COLO829 (cell line): ENCODE measurements at regions not wholly inside any gene's neighbourhood (a gene's known extent, or its start where the extent isn't known, plus 50 kb on each side); places are given as distances from the start of the nearest gene placed in this dataset.
"Not testable (repeated sequence)": the region's sequence is repeated elsewhere in the genome, so short reads cannot be mapped to it uniquely, and the experiment has no call there.

Source experiments
- DNase-seq: peaks from one replicate; pipeline ENCODE4 v3.0.0; 2012; ENCODE audit warnings: low spot score

DNA sequence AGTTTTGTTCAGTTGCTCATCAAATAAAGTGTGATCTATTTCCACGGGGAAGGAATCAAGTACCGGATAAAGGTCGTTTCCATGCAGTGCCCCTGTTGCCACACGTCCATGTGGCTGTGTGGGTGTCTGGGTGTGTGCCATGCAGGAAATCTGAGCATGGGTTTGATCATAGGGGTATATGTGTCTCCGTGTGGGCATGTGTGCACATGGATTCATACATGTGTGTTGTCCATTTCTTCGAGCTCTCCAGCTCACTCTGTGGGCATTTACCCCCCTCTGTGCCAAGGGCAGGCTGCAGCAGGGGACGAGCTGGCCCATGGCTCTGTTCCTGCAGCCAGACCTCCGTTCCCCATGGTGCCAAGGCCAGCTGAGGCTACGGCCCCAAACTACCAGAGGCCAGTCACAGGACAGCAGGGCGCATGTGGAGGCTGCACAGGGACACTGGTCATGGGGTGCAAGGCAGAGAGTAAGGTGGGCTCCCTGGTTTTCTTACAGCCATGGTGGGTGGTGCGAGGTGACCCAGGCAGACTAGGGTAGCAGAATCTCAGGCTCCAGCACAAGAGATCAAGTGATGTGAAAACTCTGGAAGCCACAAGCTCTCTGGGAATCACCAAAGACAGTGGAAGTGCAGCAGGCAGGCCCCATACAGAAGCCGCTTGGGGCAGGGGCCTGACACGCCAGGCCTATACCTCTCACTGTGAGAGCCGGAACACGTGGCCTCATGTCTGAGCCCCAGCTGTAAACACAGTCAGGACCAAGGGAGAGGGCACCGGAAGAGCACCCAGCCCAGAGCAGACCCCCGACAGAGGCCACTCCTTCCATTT, 66.4 kb upstream of the RAB6C start:
- DNase-seq: no peak

GRCh38 chr2:129913695-129914495, 65.6 kb upstream of the RAB6C start:
- no peak for DNase-seq

- no peak for DNase-seq
These were observed 64.7 kb upstream of the RAB6C start for GRCh38 chr2:129914538-129915302.

DNA sequence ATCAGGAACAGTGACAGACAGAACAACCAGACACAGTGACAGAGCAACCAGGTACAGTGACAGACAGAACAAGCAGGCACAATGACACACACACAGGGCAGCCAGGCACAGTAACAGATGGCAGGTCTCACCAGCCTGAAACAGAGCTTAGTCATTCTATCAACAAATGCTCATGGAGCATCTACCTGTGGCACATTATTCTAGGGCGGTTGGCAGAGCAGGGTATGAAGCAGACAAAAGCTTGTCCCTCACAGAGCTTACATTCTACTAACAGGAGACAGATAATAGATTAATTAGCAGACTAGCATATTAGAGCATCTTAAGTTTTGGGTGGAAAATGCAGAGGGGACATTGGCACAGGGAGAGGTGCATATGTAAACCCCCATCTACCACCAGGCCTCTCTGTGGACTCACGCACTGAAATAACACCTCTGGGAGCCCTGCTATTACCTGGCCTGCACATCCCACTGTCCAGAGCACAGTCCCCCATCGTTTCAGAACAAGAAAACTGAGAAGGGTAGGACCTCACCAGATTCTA, 64.1 kb upstream of the RAB6C start:
- DNase-seq: no peak

GRCh38 chr2:129918604-129919003, 60.9 kb upstream of the RAB6C start:
- no peak for DNase-seq

DNA sequence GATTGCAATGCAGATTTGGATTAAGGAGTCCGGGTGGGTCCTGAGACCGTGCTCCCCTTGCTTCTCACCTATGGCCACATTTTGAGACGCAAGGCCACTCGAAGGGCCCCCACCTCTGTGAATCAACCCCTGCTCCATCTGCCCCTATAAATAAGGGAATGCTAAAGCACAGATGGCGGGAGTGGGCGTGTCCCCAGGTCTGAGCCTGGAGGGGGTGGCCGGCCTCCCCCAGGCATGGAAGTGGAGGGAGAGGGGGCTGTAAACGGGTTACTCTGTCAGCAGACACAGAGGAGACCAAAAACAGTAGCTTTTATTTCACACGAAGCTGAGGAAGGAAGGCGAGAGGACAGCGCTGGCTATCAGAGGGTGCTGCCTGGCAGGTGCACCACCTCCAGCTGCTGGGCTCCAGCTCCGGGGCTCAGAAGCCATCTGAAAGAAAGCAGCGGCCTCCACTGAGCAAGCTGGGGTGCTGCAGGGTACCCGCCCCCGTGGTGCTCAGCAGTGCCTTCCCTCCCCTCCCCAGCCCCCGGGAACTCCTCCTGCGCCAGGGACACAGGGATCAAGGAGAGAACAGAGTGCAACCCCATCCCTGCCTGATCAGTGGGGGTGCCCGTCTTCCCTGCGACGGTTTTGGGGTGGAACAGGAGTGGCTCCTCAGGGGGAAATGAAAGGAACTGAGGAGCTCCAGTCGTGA, 56.7 kb upstream of the RAB6C start:
- no peak for DNase-seq

DNA sequence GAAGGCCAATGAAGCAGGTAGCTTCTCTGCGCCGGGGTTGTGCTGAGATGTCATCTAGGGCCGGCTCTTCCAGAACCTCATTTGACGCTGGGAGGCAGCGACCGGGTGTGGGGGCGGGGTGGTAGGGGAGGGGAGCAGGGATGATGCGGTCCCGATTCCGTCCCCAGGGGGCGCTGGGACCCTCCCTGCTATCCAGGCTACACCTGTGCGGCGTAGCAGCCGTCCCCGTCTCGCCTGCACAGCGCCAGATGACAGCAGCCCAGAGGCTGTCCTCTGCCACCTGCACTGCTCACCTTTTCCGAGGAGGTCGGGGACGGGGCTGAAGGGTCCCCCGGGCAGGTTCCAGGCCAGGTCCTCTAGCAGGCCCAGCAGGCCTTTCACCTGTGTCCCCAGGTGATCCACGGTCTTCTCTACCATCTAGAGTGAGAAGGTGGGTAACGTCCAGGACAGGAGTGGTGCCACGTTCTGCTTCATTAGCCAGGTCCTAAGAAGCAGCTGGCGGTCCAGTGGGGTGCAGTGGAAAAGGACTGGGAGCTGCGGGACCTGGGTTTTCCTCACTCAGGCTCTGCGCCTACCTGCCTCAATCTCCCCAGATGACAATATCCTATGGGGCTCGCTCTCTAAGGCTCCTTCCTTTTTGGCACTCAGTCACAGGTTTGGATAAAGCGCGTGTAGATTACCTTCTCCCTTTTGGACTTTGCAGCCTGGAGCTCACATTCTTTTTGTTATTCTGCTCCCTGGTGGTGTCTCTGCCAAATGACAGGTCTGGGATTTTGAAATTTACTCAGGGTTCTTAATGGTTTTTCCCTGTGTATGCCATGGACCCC, 56.0 kb upstream of the RAB6C start:
- peak; percentile 44 for DNase-seq

GRCh38 chr2:129924115-129924514, 55.4 kb upstream of the RAB6C start:
- DNase-seq: not testable (repeated sequence)

DNA sequence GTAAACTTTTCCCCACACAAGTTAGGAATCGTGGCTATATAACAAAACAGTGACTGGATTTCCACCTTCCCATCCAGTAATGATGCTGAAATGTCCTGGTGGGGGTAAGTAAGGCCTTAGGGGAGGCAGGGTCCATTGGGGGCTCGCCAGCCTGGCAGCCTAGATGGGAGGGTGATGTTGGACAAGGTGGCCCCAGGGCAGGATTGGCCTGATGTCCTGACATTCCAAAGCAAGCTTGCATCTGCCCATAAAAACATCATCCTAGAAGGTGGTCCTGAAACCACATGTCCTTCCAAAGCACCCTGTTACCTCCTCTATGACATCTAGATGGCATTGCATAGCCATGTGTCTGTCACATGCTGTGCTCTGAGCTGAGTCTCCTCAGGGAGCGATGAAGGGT, 54.1 kb upstream of the RAB6C start:
- no peak for DNase-seq

- DNase-seq: no peak
These were observed 51.8 kb upstream of the RAB6C start for GRCh38 chr2:129927696-129928095.

- peak; percentile 22 for DNase-seq
These were observed 49.9 kb upstream of the RAB6C start for GRCh38 chr2:129929321-129930290.
